ENCODE measurements at regions not wholly inside any gene's neighbourhood (a gene's known extent, or its start where the extent isn't known, plus 50 kb on each side); places are given as distances from the start of the nearest gene placed in this dataset.

GRCh38 chr15:47640079-47640478, 77.2 kb upstream of the SEMA6D start:
- Mint-ChIP-seq H3K27ac (no peak overlapping the region), H3K4me1 (no peaks in the 10 kb centered on the region), H3K9me3 (peaks cover 0 to 4% (median 1%) of the 10 kb centered on the region in 6 donors), H3K4me3 (no peak overlapping the region), H3K27me3 (ENCODE audit: low read depth in 3 of 3) (peaks cover 0 to 6% (median 0%) of the 10 kb centered on the region in 3 donors), H3K36me3 (no peaks in the 10 kb centered on the region)
- no peak for DNase-seq

GRCh38 chr15:47640901-47641300, 76.4 kb upstream of the SEMA6D start:
- no peak overlapping the region for H3K4me3 Mint-ChIP-seq
- peaks cover 0 to 4% (median 1%) of the 10 kb centered on the region in 6 donors for H3K9me3 Mint-ChIP-seq
- H3K36me3 Mint-ChIP-seq: no peaks in the 10 kb centered on the region
- no peak for DNase-seq
- H3K27ac Mint-ChIP-seq: no peak overlapping the region
- H3K27me3 Mint-ChIP-seq (ENCODE audit: low read depth in 3 of 3): peaks cover 0 to 6% (median 0%) of the 10 kb centered on the region in 3 donors
- no peaks in the 10 kb centered on the region for H3K4me1 Mint-ChIP-seq

GRCh38 chr15:47644722-47645121, 72.6 kb upstream of the SEMA6D start:
- Mint-ChIP-seq H3K36me3 (no peaks in the 10 kb centered on the region), H3K27me3 (ENCODE audit: low read depth in 3 of 3) (peaks cover 0 to 4% (median 0%) of the 10 kb centered on the region in 3 donors), H3K9me3 (peaks cover 0 to 2% (median under 1%) of the 10 kb centered on the region in 6 donors), H3K4me1 (no peaks in the 10 kb centered on the region), H3K4me3 (no peak overlapping the region), H3K27ac (no peak overlapping the region)
- DNase-seq: no peak

GRCh38 chr15:47650564-47650963, 66.7 kb upstream of the SEMA6D start:
- Mint-ChIP-seq H3K9me3 (no peaks in the 10 kb centered on the region), H3K27ac (no peak overlapping the region), H3K4me3 (no peak overlapping the region), H3K36me3 (no peaks in the 10 kb centered on the region), H3K27me3 (ENCODE audit: low read depth in 3 of 3) (peaks cover 0 to 2% (median 2%) of the 10 kb centered on the region in 3 donors), H3K4me1 (no peaks in the 10 kb centered on the region)
- no peak for DNase-seq

GRCh38 chr15:47652328-47652727, 65.0 kb upstream of the SEMA6D start:
- H3K4me1 Mint-ChIP-seq: no peaks in the 10 kb centered on the region
- no peak overlapping the region for H3K27ac Mint-ChIP-seq
- H3K9me3 Mint-ChIP-seq: peaks cover 0 to 4% (median 0%) of the 10 kb centered on the region in 6 donors
- H3K27me3 Mint-ChIP-seq (ENCODE audit: low read depth in 3 of 3): peaks cover 0 to 2% (median 2%) of the 10 kb centered on the region in 3 donors
- H3K4me3 Mint-ChIP-seq: no peak overlapping the region
- H3K36me3 Mint-ChIP-seq: no peaks in the 10 kb centered on the region
- no peak for DNase-seq

- H3K9me3 Mint-ChIP-seq: peaks cover 0 to 4% (median 0%) of the 10 kb centered on the region in 6 donors
These were observed 64.5 kb upstream of the SEMA6D start for GRCh38 chr15:47652844-47653243.

GRCh38 chr15:47661661-47662180, 55.6 kb upstream of the SEMA6D start:
- no peak overlapping the region for H3K27ac Mint-ChIP-seq
- no peaks in the 10 kb centered on the region for H3K4me1 Mint-ChIP-seq
- peaks cover 0 to 1% (median 0%) of the 10 kb centered on the region in 3 donors for H3K27me3 Mint-ChIP-seq (ENCODE audit: low read depth in 3 of 3)
- DNase-seq: no peak
- H3K9me3 Mint-ChIP-seq: peaks cover 0 to 4% (median 0%) of the 10 kb centered on the region in 6 donors
- H3K4me3 Mint-ChIP-seq: no peak overlapping the region
- no peaks in the 10 kb centered on the region for H3K36me3 Mint-ChIP-seq

More at GRCh38 chr15:47652844-47653243, 64.5 kb upstream of the SEMA6D start:
- Mint-ChIP-seq H3K27ac (no peak overlapping the region), H3K27me3 (ENCODE audit: low read depth in 3 of 3) (peaks cover 0 to 2% (median 2%) of the 10 kb centered on the region in 3 donors), H3K4me3 (no peak overlapping the region), H3K4me1 (no peaks in the 10 kb centered on the region), H3K36me3 (no peaks in the 10 kb centered on the region)
- DNase-seq: no peak

- Mint-ChIP-seq H3K27ac (no peak overlapping the region), H3K36me3 (no peaks in the 10 kb centered on the region), H3K4me1 (no peaks in the 10 kb centered on the region), H3K9me3 (peaks cover 0 to 3% (median 0%) of the 10 kb centered on the region in 6 donors), H3K4me3 (no peak overlapping the region), H3K27me3 (ENCODE audit: low read depth in 3 of 3) (peaks cover 0 to 3% (median 0%) of the 10 kb centered on the region in 3 donors)
- DNase-seq: no peak
These were observed 54.2 kb upstream of the SEMA6D start for GRCh38 chr15:47663101-47663500.
